GM12873 (cell line): ENCODE measurements at regions not wholly inside any gene's neighbourhood (a gene's known extent, or its start where the extent isn't known, plus 50 kb on each side); places are given as distances from the start of the nearest gene placed in this dataset.

Experiments used
- TF ChIP-seq, protein P1 (sequence below): IDR thresholded peaks from 2 replicates; pipeline ENCODE4 v1.5.1; 2012; ENCODE audit warnings: low read depth, mild to moderate bottlenecking, moderate library complexity, low read length, control low read depth; ENCODE audit not compliant: insufficient read depth; ENCODE audit errors: missing control alignments

GRCh38 chr3:193132241-193132640, 108.8 kb upstream of the PLAAT1 start:
- TF ChIP-seq, protein P1, sequence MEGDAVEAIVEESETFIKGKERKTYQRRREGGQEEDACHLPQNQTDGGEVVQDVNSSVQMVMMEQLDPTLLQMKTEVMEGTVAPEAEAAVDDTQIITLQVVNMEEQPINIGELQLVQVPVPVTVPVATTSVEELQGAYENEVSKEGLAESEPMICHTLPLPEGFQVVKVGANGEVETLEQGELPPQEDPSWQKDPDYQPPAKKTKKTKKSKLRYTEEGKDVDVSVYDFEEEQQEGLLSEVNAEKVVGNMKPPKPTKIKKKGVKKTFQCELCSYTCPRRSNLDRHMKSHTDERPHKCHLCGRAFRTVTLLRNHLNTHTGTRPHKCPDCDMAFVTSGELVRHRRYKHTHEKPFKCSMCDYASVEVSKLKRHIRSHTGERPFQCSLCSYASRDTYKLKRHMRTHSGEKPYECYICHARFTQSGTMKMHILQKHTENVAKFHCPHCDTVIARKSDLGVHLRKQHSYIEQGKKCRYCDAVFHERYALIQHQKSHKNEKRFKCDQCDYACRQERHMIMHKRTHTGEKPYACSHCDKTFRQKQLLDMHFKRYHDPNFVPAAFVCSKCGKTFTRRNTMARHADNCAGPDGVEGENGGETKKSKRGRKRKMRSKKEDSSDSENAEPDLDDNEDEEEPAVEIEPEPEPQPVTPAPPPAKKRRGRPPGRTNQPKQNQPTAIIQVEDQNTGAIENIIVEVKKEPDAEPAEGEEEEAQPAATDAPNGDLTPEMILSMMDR = no peak

GRCh38 chr3:193132964-193133363, 108.1 kb upstream of the PLAAT1 start:
- TF ChIP-seq, protein P1 = no peak

DNA sequence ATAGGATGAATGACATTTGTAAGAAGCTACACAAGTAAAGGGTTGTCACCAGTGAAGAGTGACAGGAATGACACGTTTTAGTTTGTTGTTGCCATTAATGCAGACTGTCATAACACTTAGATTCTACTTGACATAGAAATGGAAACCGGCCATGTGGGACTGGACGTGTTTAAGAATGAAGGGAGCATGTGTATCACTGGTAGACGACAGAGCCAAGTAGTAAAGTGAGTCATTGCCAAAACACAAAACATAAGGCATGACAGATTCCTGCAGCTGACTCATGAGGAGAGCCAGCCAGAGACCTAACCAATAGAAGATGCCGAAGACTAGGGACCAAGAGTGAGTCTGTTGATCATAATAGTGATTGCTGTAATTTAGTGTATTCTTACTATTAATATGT, 106.2 kb upstream of the PLAAT1 start:
- TF ChIP-seq, protein P1 = no peak

DNA sequence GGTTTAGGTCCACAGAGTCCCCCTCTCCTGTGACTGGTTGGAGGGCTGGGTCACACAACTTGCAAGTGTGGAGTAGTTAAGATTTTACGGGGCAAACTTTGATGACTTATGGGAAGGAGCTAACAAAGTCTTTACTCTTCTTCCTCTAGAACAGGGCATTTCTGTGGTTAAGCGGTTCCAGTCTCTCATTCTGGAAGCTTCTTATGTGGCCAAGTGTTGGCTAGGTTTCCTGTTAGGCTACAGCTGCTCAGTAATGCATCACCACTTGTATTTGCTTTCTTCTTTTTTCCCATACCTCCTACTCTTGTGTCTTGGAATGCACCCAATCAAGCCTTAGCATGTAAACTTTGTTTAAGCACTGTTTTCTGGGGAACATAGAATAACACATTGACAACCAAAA, 100.6 kb upstream of the PLAAT1 start:
- TF ChIP-seq, protein P1 = no peak

GRCh38 chr3:193145248-193145647, 95.8 kb upstream of the PLAAT1 start:
- TF ChIP-seq, protein P1 = no peak

- TF ChIP-seq, protein P1 = no peak
Measured at GRCh38 chr3:193148688-193149473, 92.1 kb upstream of the PLAAT1 start.

- TF ChIP-seq, protein P1 = no peak
Measured at GRCh38 chr3:193149998-193150397, 91.0 kb upstream of the PLAAT1 start.
